K562 (cell line): ENCODE measurements at regions not wholly inside any gene's neighbourhood (a gene's known extent, or its start where the extent isn't known, plus 50 kb on each side); places are given as distances from the start of the nearest gene placed in this dataset.

ENCODE experiments used
- ATAC-seq: fragments of 200-7000 bp; cut with Tn5 transposase; 3 replicates; pipeline ENCODE4 v1.9.1; 2020; ENCODE audit warnings: moderate library complexity
- BruUV-seq: library from RNA; stranded (reverse); fragments of 400-500 nt; replicated peaks from 2 replicates; lab custom pipeline; 2021; lab: Mats Ljungman, UMichigan
- CTCF ChIA-PET: fragments of 300-600 bp; formaldehyde crosslinking; extraction: SDS; loops from one replicate; lab custom pipeline; 2021; ENCODE audit warnings: low intra/inter-chr PET ratio; lab: Yijun Ruan, JAX
- POLR2A ChIA-PET: fragments of 300-600, 350-650 bp; sonication (Branson Sonifier 250); formaldehyde crosslinking; extraction: SDS; loops from one replicate; lab custom pipeline; 2021; ENCODE audit warnings: antibody characterized with exemption, inconsistent platforms; lab: Yijun Ruan, JAX
- DNase-seq, 4 experiments: peaks; one replicate each; pipeline versions ENCODE4 v3.0.0 to v3.0.0-alpha.2; 2011 to 2018; ENCODE audit warnings: low spot score in 3 of 4, mixed read lengths in 3 of 4; ENCODE audit errors: extremely low read depth in 1 of 4
- FAIRE-seq: peaks from 2 replicates; lab custom pipeline; 2011; peaks lifted over from hg19 to GRCh38; lab: Jason Lieb, UNC
- H2AFZ ChIP-seq: 2 replicates; pipeline ENCODE4 v1.6.0; 2011; ENCODE audit warnings: low read depth, low read length, control low read depth, inconsistent platforms
- H3K27ac ChIP-seq: fragments of 200-600 bp; 3 replicates; pipeline ENCODE4 v1.8.0; 2011; ENCODE audit warnings: low read depth, mild to moderate bottlenecking, control low read depth, inconsistent platforms, low read length, moderate library complexity, mixed read lengths; ENCODE audit errors: extremely low read depth
- H3K27me3 ChIP-seq, 2 experiments: fragments of 300-600 bp in 1 of 2; 2 replicates in 1 of 2; 3 replicates in 1 of 2; pipeline versions ENCODE4 v1.6.0 to v1.8.0; 2011; ENCODE audit warnings: inconsistent platforms in 2 of 2, low read length in 2 of 2, mild to moderate bottlenecking in 1 of 2, mixed read lengths in 1 of 2, moderate library complexity in 1 of 2; ENCODE audit not compliant: control insufficient read depth in 2 of 2, insufficient read depth in 2 of 2
- H3K36me3 ChIP-seq: fragments of 300-600 bp; 3 replicates; pipeline ENCODE4 v1.8.0; 2011; ENCODE audit warnings: mild to moderate bottlenecking, low read length, inconsistent platforms; ENCODE audit not compliant: control insufficient read depth, insufficient read depth
- H3K4me1 ChIP-seq, 2 experiments: fragments of 200-600 bp in 1 of 2; replicated peaks in 1 of 2; 2 replicates in 1 of 2; 3 replicates in 1 of 2; pipeline versions ENCODE4 v1.5.1 to v1.8.0; 2011; ENCODE audit warnings: inconsistent platforms in 2 of 2, low read length in 2 of 2, mild to moderate bottlenecking in 1 of 2, mixed read lengths in 1 of 2, moderate library complexity in 1 of 2; ENCODE audit not compliant: control insufficient read depth in 2 of 2, insufficient read depth in 2 of 2
- H3K4me2 ChIP-seq: 2 replicates; pipeline ENCODE4 v1.6.1; 2011; ENCODE audit warnings: low read length, control low read depth, inconsistent platforms, mixed read lengths; ENCODE audit not compliant: insufficient read depth
- H3K4me3 ChIP-seq: fragments of 200-600 bp; sonication (generic), shearing (Covaris generic); 2 replicates; pipeline ENCODE4 v1.5.1; 2016; ENCODE audit warnings: control low read depth, inconsistent platforms
- H3K79me2 ChIP-seq: fragments of 200-600 bp; 3 replicates; pipeline ENCODE4 v1.8.0; 2011; ENCODE audit warnings: low read length, inconsistent platforms; ENCODE audit not compliant: control insufficient read depth, insufficient read depth
- H3K9ac ChIP-seq, 2 experiments: 2 replicates each; pipeline versions ENCODE4 v1.6.0 to v1.6.1; 2011; ENCODE audit warnings: low read depth in 2 of 2, low read length in 2 of 2, control low read depth in 1 of 2, inconsistent platforms in 1 of 2, mild to moderate bottlenecking in 1 of 2, mixed read lengths in 1 of 2; ENCODE audit not compliant: insufficient read depth in 1 of 2
- H3K9me1 ChIP-seq: one replicate; pipeline ENCODE4 v1.6.0; 2011; ENCODE audit warnings: inconsistent platforms, mild to moderate bottlenecking, low read length, moderate library complexity; ENCODE audit not compliant: control insufficient read depth, insufficient read depth
- H3K9me3 ChIP-seq: replicated peaks from 2 replicates; pipeline ENCODE4 v1.5.1; 2011; ENCODE audit warnings: low read depth, low read length, inconsistent platforms; ENCODE audit not compliant: control insufficient read depth, insufficient read depth
- H4K20me1 ChIP-seq: replicated peaks from 2 replicates; pipeline ENCODE4 v1.6.1; 2011; ENCODE audit warnings: low read length, inconsistent platforms, mixed read lengths; ENCODE audit not compliant: control insufficient read depth, insufficient read depth
- BDP1 ChIP-seq: IDR thresholded peaks from 3 replicates; pipeline ENCODE4 v1.6.1; 2011; ENCODE audit not compliant: insufficient read length, insufficient read depth
- CHD2 ChIP-seq: IDR thresholded peaks from 2 replicates; pipeline ENCODE4 v1.6.1; 2011; ENCODE audit warnings: low read depth, low read length
- HNRNPUL1 ChIP-seq: fragments of 200-400 bp; formaldehyde crosslinking; IDR thresholded peaks from 2 replicates; pipeline ENCODE4 v1.6.1; 2017; ENCODE audit warnings: low read length
- HSF4 ChIP-seq: fragments of 250-450 bp; sonication (Bioruptor Pico); IDR thresholded peaks from 2 replicates; pipeline ENCODE4 v2.1.2; 2022; ENCODE audit warnings: mild to moderate bottlenecking, moderate library complexity, borderline replicate concordance
- MAFG ChIP-seq: fragments of 450-650 bp; conservative IDR thresholded peaks from 2 replicates; pipeline ENCODE4 v1.6.1; 2016; ENCODE audit warnings: missing genetic modification characterization, missing compliant biosample characterization
- PCBP1 ChIP-seq: fragments of 200-400 bp; formaldehyde crosslinking; IDR thresholded peaks from 2 replicates; pipeline ENCODE4 v1.6.1; 2018; ENCODE audit warnings: mild to moderate bottlenecking, low read depth, low read length; ENCODE audit not compliant: poor library complexity, severe bottlenecking
- PTRF ChIP-seq: fragments of 450-650 bp; IDR thresholded peaks from 2 replicates; pipeline ENCODE4 v1.6.1; 2016; ENCODE audit warnings: mild to moderate bottlenecking, missing genetic modification characterization, missing compliant biosample characterization
- ZNF778 ChIP-seq: fragments of 450-650 bp; formaldehyde crosslinking; IDR thresholded peaks from 2 replicates; pipeline ENCODE4 v1.4.0; 2020; ENCODE audit warnings: mild to moderate bottlenecking, moderate library complexity
- ZSCAN32 ChIP-seq: fragments of 450-650 bp; formaldehyde crosslinking; IDR thresholded peaks from 2 replicates; pipeline ENCODE4 v1.4.0; 2020; ENCODE audit warnings: mild to moderate bottlenecking, moderate library complexity
- WGBS: fragments of 100-300 bp; shearing (Covaris generic); methylation state at CpG from one replicate; pipeline ENCODE4 v1.1.6; 2016; ENCODE audit warnings: low coverage, mixed read lengths; ENCODE audit not compliant: insufficient coverage; ENCODE audit errors: missing lambda C conversion rate; 5-methylcytosine and 5-hydroxymethylcytosine counted together
- in situ Hi-C: fragments of 300-500 bp; cut with MboI; formaldehyde crosslinking; loops from 4 replicates; pipeline ENCODE4 v1.15.0; 2018; ENCODE audit warnings: inconsistent platforms, mixed read lengths
- intact Hi-C: fragments of 100-400 bp; cut with micrococcal nuclease; formaldehyde crosslinking; loops from 2 replicates; pipeline ENCODE4 v1.14.2; 2022
- TF ChIP-seq, protein P1 (sequence below): fragments of 450-650 bp; IDR thresholded peaks from 2 replicates; pipeline ENCODE4 v1.6.1; 2018; ENCODE audit warnings: mild to moderate bottlenecking, low read depth; ENCODE audit not compliant: partially characterized antibody
- TF ChIP-seq, protein P2 (sequence below), 2 experiments: IDR thresholded peaks; 2 replicates each; pipeline ENCODE4 v1.6.1; 2011; ENCODE audit warnings: borderline replicate concordance in 1 of 2, control low read depth in 1 of 2, low read depth in 1 of 2, low read length in 1 of 2, mild to moderate bottlenecking in 1 of 2, mixed read lengths in 1 of 2, moderate library complexity in 1 of 2; ENCODE audit not compliant: insufficient read depth in 1 of 2, insufficient read length in 1 of 2, poor library complexity in 1 of 2, severe bottlenecking in 1 of 2; ENCODE audit errors: extremely low read depth in 1 of 2

- H3K27ac ChIP-seq, result no peak overlapping the region
- POLR2A ChIA-PET, result no interaction called here
- H3K36me3 ChIP-seq, result no peaks in the 10 kb centered on the region
- DNase-seq (no peak), ATAC-seq (no peak), FAIRE-seq (no peak)
- H3K4me2 ChIP-seq, result no peak overlapping the region
- CTCF ChIA-PET, result no interaction called here
- no TSS peak for BruUV-seq
- H3K4me1 ChIP-seq, result no peaks in the 10 kb centered on the region
- no peaks in the 10 kb centered on the region for H3K27me3 ChIP-seq
- H3K9me1 ChIP-seq, result no peaks in the 10 kb centered on the region
- H3K9me3 ChIP-seq, result no peaks in the 10 kb centered on the region
- in situ Hi-C loops (no loop called here), intact Hi-C loops (no loop called here)
- H3K9ac ChIP-seq, result no peak overlapping the region
- H3K79me2 ChIP-seq, result no peaks in the 10 kb centered on the region
- no peak for TF ChIP-seq PTRF (tag)
- TF ChIP-seq ZNF778 (CRISPR knock-in tag), result no peak
- no peak for TF ChIP-seq MAFG
- TF ChIP-seq BDP1, result no peak
- no peak for TF ChIP-seq CHD2
- no peak for TF ChIP-seq ZSCAN32 (CRISPR knock-in tag)
- no peak overlapping the region for H2AFZ ChIP-seq
- no peak overlapping the region for H3K4me3 ChIP-seq
- H4K20me1 ChIP-seq, result no peaks in the 10 kb centered on the region
These were observed 168.7 kb downstream of the GALC start for GRCh38 chr14:87824266-87824665.

DNA sequence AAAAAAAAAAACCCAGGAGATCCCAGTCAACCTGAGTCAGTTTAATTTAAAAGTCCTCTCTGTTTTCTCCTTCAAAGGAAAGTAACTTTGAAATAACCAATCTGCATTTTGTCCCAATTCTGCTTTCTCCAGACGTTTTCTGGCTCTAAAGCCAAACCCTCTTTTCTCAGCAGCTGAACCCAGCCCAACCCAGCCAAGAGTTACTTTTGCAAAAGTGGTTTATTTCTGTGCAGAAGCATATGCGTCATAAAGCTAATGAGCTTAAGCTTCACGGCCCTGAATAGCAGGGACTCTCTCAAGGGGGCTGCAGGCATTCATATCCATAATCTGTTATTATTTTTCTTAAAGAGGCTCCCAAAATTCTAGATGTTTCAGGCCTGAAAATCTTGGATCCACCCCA, 176.6 kb downstream of the GALC start:
- POLR2A ChIA-PET, result no interaction called here
- ATAC-seq, result no peak
- no peak overlapping the region for H3K27ac ChIP-seq

More for the DNA sequence above, 176.6 kb downstream of the GALC start:
- TF ChIP-seq HNRNPUL1 (no peak), PCBP1 (no peak), HSF4 (CRISPR knock-in tag) (no peak)
- TF ChIP-seq, protein P1, sequence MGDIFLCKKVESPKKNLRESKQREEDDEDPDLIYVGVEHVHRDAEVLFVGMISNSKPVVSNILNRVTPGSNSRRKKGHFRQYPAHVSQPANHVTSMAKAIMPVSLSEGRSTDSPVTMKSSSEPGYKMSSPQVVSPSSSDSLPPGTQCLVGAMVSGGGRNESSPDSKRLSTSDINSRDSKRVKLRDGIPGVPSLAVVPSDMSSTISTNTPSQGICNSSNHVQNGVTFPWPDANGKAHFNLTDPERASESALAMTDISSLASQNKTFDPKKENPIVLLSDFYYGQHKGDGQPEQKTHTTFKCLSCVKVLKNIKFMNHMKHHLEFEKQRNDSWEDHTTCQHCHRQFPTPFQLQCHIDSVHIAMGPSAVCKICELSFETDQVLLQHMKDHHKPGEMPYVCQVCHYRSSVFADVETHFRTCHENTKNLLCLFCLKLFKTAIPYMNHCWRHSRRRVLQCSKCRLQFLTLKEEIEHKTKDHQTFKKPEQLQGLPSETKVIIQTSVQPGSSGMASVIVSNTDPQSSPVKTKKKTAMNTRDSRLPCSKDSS, result no peak
- TF ChIP-seq, protein P2, sequence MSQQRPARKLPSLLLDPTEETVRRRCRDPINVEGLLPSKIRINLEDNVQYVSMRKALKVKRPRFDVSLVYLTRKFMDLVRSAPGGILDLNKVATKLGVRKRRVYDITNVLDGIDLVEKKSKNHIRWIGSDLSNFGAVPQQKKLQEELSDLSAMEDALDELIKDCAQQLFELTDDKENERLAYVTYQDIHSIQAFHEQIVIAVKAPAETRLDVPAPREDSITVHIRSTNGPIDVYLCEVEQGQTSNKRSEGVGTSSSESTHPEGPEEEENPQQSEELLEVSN (IDR thresholded peaks at IDR 0.05; ENCODE audit: borderline replicate concordance in 1 of 2, extremely low read depth in 1 of 2, insufficient read depth in 1 of 2, insufficient read length in 1 of 2, low read depth in 1 of 2, low read length in 1 of 2, poor library complexity in 1 of 2, severe bottlenecking in 1 of 2), result no peak
- TF ChIP-seq, all 486 proteins: peak for 0
- no peak for DNase-seq
- in situ Hi-C loops, result no loop called here
- no peaks in the 10 kb centered on the region for H3K36me3 ChIP-seq
- H4K20me1 ChIP-seq, result no peaks in the 10 kb centered on the region
- H3K27me3 ChIP-seq, result no peaks in the 10 kb centered on the region
- H3K79me2 ChIP-seq, result no peaks in the 10 kb centered on the region
- no peaks in the 10 kb centered on the region for H3K9me1 ChIP-seq
- no peaks in the 10 kb centered on the region for H3K9me3 ChIP-seq
- H2AFZ ChIP-seq, result no peak overlapping the region
- no peak overlapping the region for H3K4me3 ChIP-seq
- no peak overlapping the region for H3K9ac ChIP-seq
- WGBS, result 0% methylated on average over 2 of the region's 3 CpGs
- no peaks in the 10 kb centered on the region for H3K4me1 ChIP-seq
- intact Hi-C loops, result no loop called here
- no TSS peak for BruUV-seq
- CTCF ChIA-PET, result no interaction called here
- no peak for FAIRE-seq
- H3K4me2 ChIP-seq, result no peak overlapping the region
